GM18511 (cell line): ENCODE measurements at regions not wholly inside any gene's neighbourhood (a gene's known extent, or its start where the extent isn't known, plus 50 kb on each side); places are given as distances from the start of the nearest gene placed in this dataset.

Source experiments
- ATAC-seq: cut with Tn5 transposase; IDR thresholded peaks from one replicate; pipeline ENCODE4 v1.9.1; 2021; ENCODE audit warnings: mild to moderate bottlenecking, moderate library complexity; ENCODE audit not compliant: unreplicated experiment

- no peak for ATAC-seq
These were observed 975.6 kb downstream of the BRD1 start for GRCh38 chr22:48851933-48852549.

DNA sequence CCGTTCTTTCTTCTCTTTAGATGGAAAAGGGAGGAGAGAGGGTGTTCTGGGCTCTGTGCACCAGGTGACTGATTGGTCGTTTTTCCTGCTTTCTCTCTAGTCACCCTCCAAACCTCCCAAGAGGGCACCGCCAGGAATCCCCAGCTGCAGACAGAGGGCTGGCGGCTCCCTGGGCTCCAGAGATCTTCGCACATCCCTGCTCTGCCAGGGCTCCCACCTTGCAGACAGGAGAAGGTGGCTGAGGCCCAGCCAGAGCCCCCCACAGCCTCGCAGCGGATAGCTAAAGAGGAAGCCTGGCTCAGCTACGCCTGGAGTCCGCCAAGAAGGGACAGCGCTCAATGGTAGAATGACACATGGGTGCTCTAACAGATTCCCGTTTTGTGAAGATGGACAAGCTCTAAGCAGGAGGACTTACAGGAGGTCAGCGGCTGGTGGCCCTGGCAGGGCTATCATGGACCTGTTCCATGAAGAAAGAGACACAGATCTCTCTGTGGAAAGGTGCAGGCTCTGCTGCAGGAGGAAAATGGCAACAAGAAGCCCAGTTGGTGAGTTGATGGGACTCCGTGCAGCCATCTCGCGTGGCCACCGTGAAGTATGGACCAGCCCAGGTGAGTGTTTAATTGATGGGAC lies 976.9 kb downstream of the BRD1 start:
- no peak for ATAC-seq

DNA sequence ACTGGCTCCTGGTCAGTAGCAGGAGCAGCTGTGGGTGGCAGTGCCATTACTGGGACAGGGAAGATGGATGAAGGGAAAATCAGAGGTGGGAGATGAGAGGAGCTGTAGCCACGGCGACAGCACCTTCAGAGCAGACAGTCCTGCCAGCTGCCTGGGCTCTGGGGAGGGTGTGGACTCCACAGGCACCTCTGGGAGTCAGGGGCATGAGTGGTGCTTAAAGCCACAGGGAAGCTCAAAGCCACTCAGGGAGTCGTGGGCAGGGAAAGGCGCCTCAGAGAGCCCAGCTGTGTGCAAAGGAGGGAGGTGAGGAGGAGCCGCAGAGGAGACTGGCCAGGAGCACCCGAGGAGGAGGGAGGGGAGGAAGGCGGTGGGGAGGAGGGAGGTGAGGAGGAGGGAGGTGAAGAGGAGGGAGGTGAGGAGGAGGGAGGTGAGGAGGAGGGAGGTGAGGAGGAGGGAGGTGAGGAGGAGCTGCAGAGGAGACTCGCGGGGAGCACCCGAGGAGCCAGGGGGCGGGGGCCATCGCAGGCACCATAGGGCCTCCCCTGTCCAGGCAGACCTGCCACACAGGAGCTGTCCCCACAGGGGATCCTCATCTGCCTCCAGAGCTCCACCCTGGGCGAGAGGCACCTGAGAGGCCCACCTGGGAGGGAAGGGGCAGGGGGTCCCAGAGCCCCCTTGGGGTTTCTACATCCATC lies 977.6 kb downstream of the BRD1 start:
- no peak for ATAC-seq

GRCh38 chr22:48849219-48849912 lies 978.3 kb downstream of the BRD1 start:
- no peak for ATAC-seq

GRCh38 chr22:48846200-48846599 lies 981.5 kb downstream of the BRD1 start:
- no peak for ATAC-seq

DNA sequence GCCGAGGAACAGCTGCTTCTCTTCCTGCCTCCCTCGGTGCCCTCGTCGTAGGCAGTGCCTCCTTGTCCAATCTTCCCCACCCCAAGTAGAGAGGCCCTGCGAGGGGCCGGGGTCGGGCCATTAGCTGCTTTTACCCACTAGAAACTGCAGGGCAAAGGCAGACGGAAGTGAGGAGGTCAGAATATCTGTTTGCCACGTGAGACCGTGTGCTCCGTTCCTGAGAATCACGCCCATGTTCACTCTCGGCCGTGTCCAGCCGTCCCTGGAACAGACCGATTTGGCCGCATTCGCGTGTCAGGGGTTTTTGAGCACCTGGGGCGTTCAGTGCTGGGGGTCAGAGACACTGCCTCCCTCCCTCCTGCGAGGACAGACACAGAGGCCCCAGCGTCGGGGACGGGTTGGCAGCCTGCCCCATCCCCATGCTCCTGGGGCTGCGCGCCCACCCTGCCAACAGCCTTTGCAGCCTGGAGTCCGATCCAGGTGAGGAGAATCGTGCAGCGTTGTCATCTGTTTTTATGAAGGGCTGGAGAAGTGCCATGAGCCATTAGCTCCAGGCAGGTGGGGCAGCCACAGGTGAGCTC lies 982.2 kb downstream of the BRD1 start:
- no peak for ATAC-seq

DNA sequence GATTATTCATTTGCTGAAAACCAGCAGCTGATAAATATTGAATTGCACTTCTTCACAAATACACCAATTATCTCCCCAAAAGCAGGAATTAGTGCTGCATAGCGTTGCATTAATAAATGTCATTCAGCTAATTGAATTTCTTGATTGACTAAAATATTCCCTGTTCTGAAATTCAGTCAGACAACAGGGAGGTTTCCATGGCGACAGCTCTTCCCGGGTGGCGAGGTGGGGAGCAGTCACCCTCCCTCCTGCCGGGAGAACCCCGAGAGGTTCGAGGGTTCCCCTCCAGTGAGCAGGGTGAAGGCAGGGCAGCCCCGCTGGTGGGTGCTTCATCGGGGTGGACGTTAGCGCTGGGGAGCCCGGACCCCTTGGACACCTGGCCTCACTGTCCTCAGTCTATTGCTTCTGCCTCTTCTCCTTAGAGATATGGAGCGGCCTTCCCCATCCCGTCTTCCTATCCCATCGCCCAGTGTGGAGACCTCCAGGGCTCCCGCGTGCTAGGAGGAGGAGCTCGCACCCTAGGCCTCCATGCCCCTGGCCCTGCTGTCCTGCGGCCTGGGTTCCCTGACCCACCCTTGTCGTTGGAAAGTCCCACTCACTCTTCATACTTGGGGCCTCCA lies 983.5 kb downstream of the BRD1 start:
- no peak for ATAC-seq

DNA sequence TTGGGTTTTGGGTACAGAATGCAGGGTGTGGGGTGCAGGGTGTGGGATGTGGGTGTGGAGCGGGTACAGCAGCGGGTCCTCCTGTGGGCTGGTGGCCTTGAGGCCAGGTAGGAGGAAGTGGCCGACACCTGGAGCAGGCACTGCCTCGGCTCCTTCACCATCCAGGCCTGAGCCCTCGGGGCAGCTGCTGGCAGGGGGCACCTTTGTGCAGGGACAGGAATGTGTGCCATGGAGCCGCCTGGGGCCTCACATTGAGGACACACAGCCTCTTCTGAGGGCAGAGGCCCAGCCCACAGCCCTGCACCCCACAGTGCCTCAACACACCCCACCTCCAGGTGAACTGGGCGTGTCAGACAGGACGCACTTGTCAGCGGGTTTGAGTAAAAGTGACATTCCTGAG lies 984.0 kb downstream of the BRD1 start:
- no peak for ATAC-seq

GRCh38 chr22:48842976-48843375 lies 984.7 kb downstream of the BRD1 start:
- ATAC-seq = no peak

GRCh38 chr22:48842583-48842945 lies 985.1 kb downstream of the BRD1 start:
- no peak for ATAC-seq

DNA sequence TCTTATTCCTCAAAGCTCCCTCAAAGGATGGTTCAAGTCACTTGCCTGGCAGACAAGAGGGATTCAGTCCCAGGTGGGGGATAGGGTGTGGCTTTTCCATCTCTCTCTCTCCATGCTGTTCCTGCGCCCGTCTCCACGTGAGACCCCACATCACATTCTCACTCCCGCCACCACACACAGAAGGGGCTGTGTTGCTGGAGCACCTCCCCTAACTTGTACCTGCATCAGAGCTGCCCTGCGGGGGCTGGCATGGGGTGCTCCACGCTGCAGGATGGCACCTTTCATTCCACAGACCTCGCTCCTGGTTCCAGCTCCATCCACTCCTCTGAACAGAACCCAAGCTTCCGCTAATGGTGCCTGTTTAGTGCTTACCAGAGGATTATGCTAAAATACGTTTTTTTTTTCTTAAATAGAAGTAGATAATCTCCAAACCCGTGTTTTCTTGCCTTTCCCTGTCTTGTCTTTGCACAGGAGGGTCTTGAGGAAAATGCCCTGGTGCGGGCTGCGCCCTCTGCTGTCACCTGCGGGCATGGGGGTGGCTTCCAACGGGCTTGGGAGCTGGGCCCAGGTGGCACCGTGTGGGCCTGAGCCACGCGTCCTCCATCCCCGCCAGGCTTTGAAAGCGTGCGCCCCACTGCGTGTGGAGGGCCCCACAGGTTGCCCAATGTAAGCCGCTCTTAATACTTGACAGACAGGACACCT lies 985.6 kb downstream of the BRD1 start:
- ATAC-seq = no peak

DNA sequence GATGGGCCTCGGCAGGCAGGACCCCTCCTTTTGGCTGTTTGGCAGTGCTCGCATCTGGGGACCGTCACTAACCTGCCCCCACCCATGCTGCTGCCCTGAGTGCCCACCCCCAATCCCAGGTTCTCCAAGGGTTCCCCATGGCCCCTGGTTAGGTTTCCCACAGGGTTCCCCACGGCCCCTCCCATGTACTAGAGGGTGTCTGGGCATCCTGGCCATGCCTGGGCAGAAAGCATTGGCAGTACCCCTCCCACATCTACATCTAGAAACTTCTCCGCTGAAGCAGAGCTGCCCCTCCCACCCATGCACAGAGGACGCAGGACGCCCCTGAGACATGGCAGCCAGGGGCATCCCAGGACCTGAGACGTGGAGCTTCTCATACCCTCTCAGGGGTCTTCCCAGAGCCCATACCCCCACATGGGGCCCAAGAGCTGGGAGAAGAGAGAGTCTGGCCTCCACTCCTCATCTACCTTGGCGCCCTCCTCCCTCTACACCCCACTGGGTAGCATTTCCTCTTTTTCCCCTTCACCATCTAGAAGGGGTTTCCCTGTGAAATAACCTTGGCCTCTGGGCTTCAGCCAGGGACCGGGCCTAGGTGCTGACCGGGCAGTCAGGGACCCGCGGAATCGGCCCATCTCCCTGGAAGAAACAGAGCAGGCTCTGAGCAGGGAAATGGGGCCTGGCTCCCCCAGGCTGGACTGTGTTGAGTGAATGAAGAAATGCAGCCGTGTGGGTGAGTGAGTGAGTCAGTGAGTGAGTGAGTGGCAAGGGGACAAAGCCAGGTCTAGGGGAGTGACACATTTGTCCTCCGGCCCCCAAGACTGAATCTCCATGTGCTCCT lies 987.3 kb downstream of the BRD1 start:
- no peak for ATAC-seq

DNA sequence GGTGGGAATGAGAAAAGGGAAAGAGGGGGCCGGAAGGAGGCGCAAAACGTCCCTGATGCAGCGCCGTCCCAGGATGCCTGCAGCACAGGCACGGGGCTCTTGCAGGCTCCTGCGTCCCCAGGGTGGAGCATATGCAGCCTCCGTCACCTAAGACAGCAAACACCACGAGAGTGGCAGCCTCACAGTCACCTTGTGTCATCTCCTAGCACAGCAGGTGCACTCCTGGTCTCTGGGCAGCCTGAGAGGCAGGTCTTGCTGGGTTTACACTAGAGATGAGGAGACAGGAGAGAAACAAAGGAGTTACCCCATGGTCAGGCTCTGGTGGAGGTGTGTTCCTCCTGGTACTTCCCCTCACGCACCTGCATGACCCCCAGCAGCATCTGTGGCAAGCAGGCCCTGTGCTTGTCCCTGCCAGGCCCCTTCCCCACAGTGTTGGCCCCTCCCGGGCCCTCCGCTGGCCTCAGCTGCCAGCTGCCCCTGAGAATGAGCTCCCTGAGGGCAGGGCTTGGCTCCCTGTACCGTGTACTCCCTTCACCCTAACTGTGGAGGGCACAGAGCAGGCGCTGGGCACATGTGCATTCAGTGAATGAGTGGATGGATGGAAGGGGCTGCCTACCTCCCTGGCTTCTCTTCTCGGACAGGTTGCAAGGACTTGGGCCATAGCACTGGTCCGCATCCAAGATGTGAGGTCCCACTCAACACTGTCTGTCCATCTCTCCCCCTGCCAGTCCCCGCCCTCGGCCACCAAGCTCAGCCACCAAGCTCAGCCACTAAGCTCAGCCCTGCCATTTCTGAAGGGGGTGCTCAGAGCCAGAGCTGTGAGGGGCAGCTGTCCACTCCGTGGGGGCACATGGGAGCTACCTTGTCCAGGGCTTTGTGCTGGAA lies 988.6 kb downstream of the BRD1 start:
- no peak for ATAC-seq

DNA sequence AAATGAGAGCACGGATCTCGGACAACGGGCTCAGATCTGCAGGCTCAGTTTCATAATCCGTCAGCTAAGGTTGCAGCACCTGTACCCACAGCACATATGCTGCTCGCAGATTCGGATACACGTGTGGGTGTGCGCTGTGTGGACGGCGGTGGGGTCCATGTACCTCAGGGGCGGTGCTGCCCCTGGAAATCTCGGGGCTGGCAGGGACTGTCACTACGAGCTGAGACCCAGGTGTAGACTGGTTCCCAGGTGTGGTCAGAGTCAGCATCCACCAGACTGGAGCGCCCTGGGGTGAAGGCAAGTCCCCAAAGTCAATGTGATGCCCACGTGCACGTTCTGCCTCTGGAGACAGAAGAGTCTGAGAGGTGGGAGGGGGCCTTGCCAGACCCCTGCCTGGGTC lies 989.3 kb downstream of the BRD1 start:
- no peak for ATAC-seq

DNA sequence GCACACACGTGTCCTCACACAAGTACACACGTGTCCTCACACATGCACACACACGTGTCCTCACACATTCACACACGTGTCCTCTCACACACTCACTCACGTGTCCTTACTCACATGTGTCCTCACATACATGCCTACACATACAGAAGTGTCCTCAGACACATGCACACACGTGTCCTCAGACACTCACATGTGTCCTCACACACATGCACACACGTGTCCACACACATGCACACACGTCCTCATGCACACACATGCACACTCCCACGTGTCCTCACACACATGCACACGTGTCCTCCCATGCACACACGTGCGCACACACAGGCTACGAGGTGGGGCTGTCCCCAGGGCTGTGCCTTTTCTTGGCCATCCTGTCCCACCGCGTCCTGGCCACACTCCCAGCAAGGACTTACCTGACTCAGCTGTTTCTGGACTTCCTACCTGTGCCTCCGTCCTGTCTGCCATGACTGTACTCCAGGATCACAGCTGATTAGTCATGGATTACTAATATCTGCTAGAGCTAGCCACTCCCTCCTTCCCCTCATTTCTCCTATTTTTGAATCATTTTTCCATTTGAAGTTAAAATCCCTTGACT lies 990.2 kb downstream of the BRD1 start:
- no peak for ATAC-seq

DNA sequence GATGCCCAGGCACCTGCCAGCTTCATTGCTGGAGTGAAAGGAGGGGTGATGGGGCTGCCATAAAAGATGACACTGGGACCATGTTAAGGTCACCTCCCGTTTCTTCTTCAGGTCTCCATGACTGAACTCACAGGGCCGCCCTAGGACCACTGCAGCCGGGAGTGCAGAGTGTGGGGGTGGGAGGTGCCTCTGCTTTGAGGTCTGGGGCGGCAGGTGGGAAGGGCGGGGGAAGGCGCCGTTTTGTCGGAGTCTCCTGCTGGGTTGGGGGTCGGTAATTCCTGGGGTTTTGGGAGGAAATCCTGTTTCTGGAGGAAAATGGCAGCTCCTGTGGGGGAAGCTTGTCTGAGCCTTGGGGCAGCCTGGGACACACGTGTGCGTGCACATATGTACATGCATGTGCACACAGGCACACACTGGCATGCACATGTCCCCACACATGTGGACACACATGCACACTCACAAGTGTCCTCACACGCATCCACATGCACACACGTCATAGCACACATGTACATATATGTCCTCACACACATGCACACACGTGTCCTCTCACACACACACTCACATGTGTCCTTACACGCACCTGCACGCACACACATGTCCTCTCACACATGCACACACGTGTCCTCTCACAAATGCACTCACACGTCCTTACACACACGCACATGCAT lies 990.9 kb downstream of the BRD1 start:
- ATAC-seq = no peak

- no peak for ATAC-seq
These were observed 991.6 kb downstream of the BRD1 start for GRCh38 chr22:48835857-48836672.
